SW480 (cell line): ENCODE measurements at regions not wholly inside any gene's neighbourhood (a gene's known extent, or its start where the extent isn't known, plus 50 kb on each side); places are given as distances from the start of the nearest gene placed in this dataset.

Experiments
- DNase-seq: peaks from one replicate; pipeline ENCODE4 v3.0.0-alpha.2; 2016; ENCODE audit warnings: low spot score

DNA sequence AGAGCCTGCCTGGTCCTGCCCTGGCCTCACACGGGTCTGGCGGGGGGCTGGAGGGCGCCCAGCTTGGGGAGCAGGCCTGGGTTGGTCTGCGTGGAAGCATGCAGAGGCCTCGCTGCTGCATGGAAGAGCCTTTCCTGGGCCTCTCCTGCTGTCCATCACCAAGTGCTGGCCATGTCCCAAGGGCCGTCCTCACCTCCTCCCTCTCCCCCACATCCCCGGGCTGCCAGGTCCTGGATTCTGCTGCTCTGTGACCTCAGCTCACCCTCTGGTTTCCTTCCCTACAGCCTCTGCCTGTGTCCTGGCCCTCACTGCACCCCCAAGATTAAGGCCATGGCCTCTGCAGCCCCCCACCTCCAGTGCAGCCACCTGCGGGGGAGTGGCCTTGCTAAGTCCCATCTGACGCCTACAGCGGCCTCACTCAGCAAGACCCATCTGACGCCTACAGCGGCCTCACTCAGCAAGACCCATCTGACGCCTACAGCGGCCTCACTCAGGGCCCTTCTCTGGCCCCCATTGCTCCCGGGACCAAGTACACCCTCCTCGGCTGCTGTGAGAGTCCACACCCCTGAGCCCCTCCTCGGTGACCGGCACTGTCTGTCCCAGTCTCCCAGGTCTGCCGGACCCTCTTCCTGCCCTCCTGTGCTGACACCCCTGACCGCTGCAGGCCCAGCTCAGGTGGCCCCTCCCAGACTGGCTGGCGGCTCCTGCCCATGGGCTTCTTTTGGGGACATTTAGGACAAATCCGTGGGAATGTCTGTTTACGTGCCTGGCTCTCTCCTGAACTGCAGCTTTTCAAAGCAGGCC lies 119.5 kb upstream of the B3GAT1 start:
- no peak for DNase-seq

GRCh38 chr11:134530636-134531326 lies 118.7 kb upstream of the B3GAT1 start:
- DNase-seq: no peak

DNA sequence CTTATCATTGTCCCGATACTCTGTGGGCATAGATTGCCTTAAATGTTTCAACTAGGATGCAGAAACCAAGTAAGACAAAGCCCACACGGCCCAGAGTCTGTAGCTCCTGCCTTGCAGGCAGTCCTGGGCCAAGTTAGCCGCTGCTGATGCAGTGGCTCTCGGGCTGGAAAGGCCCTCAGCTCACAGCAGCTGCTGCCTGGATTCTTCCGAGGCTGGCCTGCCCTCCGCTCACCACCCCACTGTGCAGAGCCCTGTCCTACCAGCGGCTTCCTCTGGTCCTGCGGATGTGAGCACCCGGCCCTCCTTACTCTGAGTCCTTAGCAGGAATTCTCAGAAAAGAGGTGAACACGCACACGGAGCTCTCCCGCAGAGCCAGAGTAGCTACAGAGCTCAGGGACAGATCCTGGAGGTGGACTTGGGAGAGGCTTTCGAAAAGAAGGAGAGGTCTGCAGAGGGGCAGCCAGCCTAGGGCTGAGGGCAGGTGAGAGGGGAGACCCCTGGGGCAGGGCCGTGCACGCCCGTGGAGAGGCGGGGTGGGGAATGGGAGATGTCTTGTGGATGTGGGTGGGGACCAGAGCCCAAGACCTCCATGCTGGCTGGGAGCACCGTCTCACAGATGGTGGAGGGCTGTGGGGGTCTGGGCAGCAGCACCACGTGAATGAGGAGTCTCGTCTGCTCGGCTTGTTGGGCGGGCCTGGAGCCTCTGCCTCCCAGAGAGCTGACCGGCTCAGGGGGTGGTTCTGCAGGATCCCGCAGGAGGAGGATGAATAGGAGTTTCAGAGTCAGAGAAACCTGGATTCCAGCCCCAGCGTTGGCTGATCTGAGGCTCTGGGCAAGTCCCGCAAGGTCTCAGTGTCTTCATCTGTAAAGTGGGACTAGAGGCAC lies 117.4 kb upstream of the B3GAT1 start:
- DNase-seq: no peak

DNA sequence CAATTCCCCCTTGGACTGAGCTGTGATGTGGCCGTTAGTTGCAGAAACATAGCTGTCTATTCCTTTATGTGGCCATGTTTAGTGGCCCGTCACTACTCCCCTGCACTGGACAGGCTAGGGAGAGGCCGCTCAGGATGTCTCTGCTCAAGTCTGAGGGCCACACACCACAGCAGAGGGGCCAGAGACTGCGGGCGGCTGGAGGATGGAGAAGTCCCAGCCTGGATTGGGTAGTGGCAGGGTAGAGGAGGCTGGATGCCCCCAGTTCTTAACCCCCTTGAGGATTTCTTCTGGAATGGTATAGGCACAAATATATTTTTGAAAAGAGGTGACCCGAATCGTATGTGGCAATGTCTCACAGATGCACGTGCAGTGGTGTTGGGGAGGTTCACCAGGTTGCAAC lies 116.4 kb upstream of the B3GAT1 start:
- no peak for DNase-seq

DNA sequence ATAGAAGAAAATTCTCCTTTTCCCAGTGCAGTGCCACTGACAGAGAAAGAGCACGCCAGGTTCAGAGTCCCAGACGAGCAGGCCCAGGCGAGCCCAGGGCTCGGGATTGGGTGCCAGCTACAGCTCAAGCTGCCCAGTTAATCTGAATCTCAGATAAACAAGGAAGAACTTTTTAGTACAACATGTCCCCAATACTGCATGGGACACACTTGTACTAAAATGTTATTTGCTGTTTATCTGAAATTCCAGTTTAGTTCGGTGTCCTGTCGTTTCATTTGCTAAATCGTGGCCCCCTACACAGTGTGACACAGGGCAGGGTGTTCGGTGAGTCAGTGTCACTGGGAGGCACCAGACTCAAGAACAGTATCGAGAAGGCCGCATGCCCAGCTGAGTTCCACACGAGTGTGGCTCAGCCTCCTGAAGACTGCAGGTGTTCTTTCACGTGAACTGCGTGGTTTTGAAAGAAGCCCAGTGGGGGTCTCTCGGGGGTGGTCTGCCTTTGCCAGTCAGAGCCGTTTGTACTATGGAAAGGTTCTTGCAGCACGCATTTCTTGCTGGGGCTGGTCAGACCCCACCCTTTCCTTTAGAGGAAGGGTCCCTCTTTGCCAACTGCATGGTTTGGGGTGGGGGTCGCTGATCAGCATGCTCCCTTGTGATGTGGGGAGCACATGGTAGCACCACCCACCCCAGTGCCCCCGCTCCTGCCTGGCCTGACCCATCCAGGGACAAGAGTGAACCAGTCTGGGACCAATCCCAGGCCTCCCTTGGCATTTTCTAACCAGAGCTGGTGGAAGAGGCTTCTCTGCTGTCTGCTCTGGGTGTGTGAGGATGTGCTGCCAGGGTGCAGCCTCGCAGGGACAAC lies 115.6 kb upstream of the B3GAT1 start:
- DNase-seq: no peak

DNA sequence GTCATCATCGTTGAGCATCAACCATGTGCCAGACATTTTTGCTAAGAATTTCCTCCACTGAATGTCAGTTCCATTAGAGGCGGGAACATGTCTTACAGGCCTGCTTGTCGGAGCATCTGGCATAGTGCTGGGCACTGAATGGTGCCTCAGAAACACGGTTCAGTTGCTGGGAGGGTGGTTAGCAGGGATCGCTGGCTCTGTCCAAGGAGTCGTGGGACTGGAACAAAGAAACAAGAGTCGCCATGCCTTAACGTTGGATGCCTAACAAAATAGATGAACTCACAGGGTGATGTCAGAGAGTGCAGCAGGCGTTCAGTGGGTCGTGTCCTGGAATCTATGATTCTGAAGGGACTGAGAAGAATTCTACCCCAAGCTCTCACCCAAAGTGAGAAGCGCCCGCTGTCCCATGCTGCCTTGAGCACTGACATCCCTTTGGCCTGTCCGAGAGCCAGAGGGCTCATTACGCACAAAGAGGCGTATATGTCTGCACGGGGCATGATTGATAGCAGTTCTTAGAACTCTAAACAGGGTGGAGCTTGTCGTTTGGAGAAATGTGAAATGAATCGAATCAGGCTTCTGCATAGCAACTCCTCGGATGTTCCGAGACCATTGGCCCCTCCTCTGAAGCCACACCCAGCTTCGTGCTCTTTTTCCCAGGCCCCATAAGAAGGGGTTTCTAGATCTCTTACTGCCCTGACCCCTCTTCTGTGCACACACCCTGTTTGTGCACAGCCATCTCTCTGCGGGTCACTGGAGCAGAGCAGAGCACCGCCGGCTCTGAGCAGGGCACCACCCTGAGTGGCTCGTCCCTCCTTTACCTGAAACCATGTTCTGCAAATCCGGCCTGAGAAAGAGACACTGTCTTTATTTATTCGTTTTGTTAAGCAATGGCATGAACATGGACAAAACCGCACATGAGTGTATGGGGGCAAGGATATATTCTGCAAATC lies 113.1 kb upstream of the B3GAT1 start:
- DNase-seq: no peak

GRCh38 chr11:134524201-134524600 lies 112.2 kb upstream of the B3GAT1 start:
- no peak for DNase-seq

GRCh38 chr11:134522782-134523570 lies 110.9 kb upstream of the B3GAT1 start:
- no peak for DNase-seq

DNA sequence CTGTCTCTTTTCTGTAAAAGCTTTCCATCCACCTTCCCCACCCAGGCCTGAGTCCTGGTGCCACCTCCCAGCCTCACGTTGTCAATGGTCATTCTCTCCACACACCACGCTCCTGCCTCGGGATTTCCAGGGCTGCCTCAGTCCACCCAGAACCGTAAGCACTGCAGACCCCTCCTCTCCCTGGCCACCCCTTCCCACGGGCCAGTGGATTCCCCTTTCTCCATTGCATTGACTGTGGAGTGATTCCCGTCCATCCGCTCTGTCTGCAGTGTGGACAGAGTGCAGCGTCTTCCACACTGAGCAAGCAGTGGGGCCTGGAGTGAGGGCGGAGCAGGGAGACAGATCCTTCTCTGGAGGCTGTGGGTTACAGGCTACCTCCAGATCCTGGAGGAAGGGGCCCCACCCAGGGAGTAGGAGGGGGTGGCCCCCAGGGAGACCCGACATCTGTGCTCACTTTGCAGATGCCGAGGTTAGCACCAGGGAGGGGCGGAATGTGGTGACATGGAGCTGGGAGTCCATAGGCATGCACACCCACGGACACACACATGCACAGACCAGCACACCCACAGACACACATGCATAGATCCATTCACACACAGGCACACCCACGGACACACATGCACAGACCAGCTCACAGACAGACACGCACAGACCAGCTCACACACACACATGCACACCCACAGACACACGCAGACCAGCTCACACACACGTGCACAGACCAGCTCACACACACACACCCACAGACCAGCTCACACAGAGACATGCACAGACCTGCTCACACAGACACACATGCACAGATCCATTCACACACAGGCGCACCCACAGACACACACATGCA lies 109.6 kb upstream of the B3GAT1 start:
- DNase-seq: no peak

- DNase-seq: no peak
Observed at GRCh38 chr11:134521001-134521400, 109.0 kb upstream of the B3GAT1 start.

GRCh38 chr11:134519788-134520187 lies 107.7 kb upstream of the B3GAT1 start:
- DNase-seq: no peak

- DNase-seq: no peak
Observed at GRCh38 chr11:134519390-134519750, 107.3 kb upstream of the B3GAT1 start.

DNA sequence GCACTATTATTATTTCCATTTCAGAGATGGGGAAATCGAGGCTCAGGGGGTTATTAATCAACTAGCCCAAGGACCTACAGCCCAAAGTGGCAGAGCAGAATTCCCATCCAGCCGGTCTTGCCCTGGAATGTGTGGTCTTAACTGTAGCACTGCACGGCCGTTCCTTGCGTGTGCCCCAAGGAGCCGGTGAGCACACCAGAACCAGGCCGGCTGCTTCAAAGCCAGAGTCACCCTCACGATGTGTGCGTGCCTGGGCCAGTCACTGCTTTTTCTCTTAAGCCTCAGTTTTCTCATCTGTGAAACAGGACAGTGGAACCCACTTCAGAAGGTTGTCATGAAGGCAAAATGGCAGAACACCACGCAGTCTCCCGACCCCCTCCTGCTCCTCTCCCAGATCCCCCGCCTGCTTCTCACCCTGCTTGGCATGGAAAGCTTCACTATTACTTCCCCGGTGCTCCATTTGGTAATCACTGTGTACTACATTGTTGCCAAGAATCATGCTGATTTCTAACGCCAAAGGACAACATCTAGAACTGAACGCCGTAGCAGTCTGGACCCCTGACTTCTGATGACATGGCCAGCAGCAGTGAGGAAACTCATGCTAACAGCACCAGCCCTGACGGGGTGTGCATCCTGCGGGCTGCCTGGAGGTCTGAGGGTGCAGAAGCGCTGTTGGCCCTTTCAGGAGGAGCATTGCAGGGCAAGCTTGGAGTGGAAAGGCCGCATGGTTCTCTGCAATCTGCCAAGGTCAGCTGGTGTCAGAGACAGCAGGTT lies 106.8 kb upstream of the B3GAT1 start:
- no peak for DNase-seq

DNA sequence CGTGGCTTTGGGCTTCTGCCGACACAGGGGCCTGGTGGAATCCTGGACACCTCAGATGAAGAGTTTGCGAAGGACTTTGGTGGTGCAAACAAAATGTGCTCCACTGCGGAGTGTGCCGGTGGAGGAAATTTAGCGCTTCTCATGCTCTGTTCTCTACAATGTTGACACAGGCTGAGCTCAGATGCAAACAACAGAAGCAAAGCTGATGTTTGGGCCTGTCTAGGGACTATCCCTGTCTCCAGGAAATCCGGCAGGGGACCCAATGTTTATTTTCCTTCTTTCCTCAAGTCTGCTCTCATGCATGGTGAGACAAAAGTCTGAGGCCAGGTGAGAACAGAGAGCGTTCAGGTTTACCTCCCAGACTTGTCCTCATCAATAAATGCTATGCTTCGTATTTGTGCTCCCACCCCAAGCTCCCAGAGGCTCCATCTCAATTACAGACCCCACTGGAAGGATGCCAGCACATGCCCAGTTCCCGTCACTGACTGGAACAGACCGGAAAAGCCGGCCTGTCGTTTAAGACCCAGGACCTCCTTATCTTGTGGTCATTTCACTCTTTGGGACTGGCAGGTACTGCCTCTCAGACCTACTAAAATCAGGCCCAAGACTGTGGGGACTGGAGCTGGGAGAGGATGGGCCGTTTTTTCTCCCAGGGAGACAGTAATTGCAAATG lies 105.7 kb upstream of the B3GAT1 start:
- DNase-seq: no peak

DNA sequence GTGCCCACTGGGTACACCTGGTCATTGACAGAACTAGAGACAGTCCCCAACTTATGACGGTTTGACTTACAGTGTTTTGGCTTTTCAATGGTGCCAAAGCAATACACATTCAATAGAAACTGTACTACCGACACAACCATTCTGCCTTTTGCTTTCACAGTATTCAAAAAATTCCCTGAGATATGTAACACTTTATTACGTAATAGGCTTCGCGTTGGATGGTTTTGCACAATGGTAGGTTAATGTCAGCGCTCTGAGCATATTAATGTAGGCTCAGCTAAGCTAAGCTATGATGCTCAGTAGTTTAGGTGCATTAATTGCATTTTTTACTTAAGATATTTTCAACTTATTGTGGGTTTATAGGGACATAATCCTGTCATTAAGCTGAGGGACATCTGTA lies 105.1 kb upstream of the B3GAT1 start:
- DNase-seq: no peak

DNA sequence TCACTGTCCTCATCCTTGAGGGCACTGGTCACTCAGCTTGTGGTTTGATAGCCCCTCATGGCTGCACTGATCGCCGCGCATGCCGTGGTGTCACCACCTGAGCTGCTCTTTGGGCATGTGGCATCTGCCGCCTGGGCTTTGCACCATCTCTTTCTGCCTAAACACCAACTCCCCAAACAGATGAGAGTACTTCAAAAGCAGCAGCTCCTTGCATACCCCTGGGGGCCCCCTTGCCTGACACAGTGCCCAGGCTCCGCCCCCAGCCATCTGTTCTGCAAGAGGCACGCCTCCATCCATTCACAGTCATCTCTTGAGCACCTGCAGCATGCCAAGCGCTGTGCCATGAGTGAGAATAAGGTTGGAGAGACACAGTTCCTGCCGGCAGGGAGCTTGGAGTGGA lies 104.5 kb upstream of the B3GAT1 start:
- no peak for DNase-seq
